ENCODE measurements at regions not wholly inside any gene's neighbourhood (a gene's known extent, or its start where the extent isn't known, plus 50 kb on each side); places are given as distances from the start of the nearest gene placed in this dataset.

- TF ChIP-seq EZH2 (IDR thresholded peaks at IDR 0.05) (no peak), POLR2AphosphoS5 (IDR thresholded peaks at IDR 0.05; ENCODE audit: borderline replicate concordance, low read depth, low read length) (no peak), FOXP2 (optimal IDR thresholded peaks at IDR 0.05; ENCODE audit: control extremely low read depth, extremely low read length, insufficient read depth) (no peak)
Measured at GRCh38 chr2:181341855-181342600, 115.2 kb upstream of the ITGA4 start.
